Tibial nerve (tissue), 3 donors: ENCODE measurements at regions not wholly inside any gene's neighbourhood (a gene's known extent, or its start where the extent isn't known, plus 50 kb on each side); places are given as distances from the start of the nearest gene placed in this dataset.

ENCODE experiments used
- CTCF ChIP-seq, 5 experiments: fragments of 200-600 bp in 3 of 5; fragments of 450-650 bp in 2 of 5; sonication (generic) in 3 of 5; IDR thresholded peaks; one replicate each; pipeline ENCODE4 v1.5.1; 2016 to 2019; ENCODE audit warnings: antibody characterized with exemption in 5 of 5, mild to moderate bottlenecking in 3 of 5, moderate library complexity in 2 of 5
- POLR2A ChIP-seq, 2 donors: fragments of 450-650 bp; IDR thresholded peaks; one replicate each; pipeline ENCODE4 v1.6.1; 2017; ENCODE audit warnings: antibody characterized with exemption in 2 of 2, mild to moderate bottlenecking in 2 of 2, moderate library complexity in 2 of 2

GRCh38 chr5:93247105-93247504 lies 333.9 kb downstream of the NR2F1-AS1 start:
- TF ChIP-seq CTCF (IDR thresholded peaks at IDR 0.05) (no peak), POLR2A (IDR thresholded peaks at IDR 0.05) (no peak)
